Left lung (tissue), 4 donors: ENCODE measurements at regions not wholly inside any gene's neighbourhood (a gene's known extent, or its start where the extent isn't known, plus 50 kb on each side); places are given as distances from the start of the nearest gene placed in this dataset.
A peak's percentile ranks its signal among the peaks of the same experiment; 100 is the strongest.

Experiments used
- ATAC-seq: fragments of 200-7000 bp; cut with Tn5 transposase; one replicate; pipeline ENCODE4 v1.9.1; 2020; ENCODE audit warnings: moderate library complexity
- DNase-seq, 4 donors: peaks; one replicate each; pipeline ENCODE4 v3.0.0-alpha.2; 2013 to 2020
- H3K27ac ChIP-seq, 2 donors: fragments of 200-600 bp; sonication (generic) in 1 of 2; one replicate each; pipeline versions ENCODE4 v1.5.0 to v1.8.0; 2020 to 2021
- H3K27me3 ChIP-seq, 2 donors: fragments of 200-600 bp; sonication (generic) in 1 of 2; one replicate each; pipeline versions ENCODE4 v1.5.0 to v1.8.0; 2020 to 2021
- H3K36me3 ChIP-seq, 2 donors: fragments of 200-600 bp; sonication (generic) in 1 of 2; one replicate each; pipeline versions ENCODE4 v1.5.0 to v1.8.0; 2020 to 2021
- H3K4me1 ChIP-seq, 2 donors: fragments of 200-600 bp; one replicate each; pipeline ENCODE4 v1.8.0; 2021
- H3K4me3 ChIP-seq, 2 donors: fragments of 200-600 bp; sonication (generic) in 1 of 2; one replicate each; pipeline versions ENCODE4 v1.5.0 to v1.8.0; 2020 to 2021; ENCODE audit warnings: mild to moderate bottlenecking in 1 of 2
- H3K9me3 ChIP-seq, 2 donors: fragments of 200-600 bp; sonication (generic) in 1 of 2; one replicate each; pipeline versions ENCODE4 v1.5.0 to v1.8.0; 2020 to 2021
- CTCF ChIP-seq, 2 donors: fragments of 200-600 bp; sonication (generic) in 1 of 2; IDR thresholded peaks; one replicate each; pipeline versions ENCODE4 v1.5.0 to v1.8.0; 2021; ENCODE audit warnings: antibody characterized with exemption in 2 of 2
- intact Hi-C, 2 donors: fragments of 100-400 bp; cut with DNase I; formaldehyde crosslinking; loops; one replicate each; pipeline versions ENCODE4 v1.11.2 to v1.14.2; 2022
- donor health status: DM: no; HTN: yes; CAD: no.
- donor health status: DM: no; HTN: no; CAD: no.

DNA sequence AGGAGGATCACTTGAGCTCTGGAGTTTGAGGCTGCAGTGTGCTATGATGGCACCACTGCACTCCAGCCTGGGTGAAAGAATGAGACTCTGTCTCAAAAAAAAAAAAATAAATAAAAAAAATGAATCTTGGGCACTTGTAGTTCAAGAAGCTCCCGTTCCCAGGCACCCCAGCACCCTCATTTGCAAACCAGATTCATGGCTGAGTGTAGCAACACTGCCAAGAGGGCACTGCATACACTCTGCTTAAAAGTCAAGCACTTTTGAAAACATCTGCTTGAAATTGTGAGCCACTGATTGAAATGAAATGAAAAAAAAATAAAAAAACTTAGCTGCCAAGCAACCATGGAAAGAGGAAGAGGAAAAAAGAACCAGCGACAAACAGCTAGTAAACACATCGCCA lies 124.7 kb upstream of the SASH1 start:
- no peak overlapping the region for H3K4me3 ChIP-seq
- peak; percentile 81 for ATAC-seq
- TF ChIP-seq CTCF (IDR thresholded peaks at IDR 0.05): no peak
- no peak overlapping the region for H3K27ac ChIP-seq
- intact Hi-C loops: no loop called here
- H3K36me3 ChIP-seq: no peaks in the 10 kb centered on the region
- H3K4me1 ChIP-seq: no peaks in the 10 kb centered on the region
- no peak for DNase-seq
- no peaks in the 10 kb centered on the region for H3K27me3 ChIP-seq
- no peaks in the 10 kb centered on the region for H3K9me3 ChIP-seq

GRCh38 chr6:148218542-148219258 lies 123.9 kb upstream of the SASH1 start:
- intact Hi-C loops: no loop called here
- ATAC-seq: no peak

DNA sequence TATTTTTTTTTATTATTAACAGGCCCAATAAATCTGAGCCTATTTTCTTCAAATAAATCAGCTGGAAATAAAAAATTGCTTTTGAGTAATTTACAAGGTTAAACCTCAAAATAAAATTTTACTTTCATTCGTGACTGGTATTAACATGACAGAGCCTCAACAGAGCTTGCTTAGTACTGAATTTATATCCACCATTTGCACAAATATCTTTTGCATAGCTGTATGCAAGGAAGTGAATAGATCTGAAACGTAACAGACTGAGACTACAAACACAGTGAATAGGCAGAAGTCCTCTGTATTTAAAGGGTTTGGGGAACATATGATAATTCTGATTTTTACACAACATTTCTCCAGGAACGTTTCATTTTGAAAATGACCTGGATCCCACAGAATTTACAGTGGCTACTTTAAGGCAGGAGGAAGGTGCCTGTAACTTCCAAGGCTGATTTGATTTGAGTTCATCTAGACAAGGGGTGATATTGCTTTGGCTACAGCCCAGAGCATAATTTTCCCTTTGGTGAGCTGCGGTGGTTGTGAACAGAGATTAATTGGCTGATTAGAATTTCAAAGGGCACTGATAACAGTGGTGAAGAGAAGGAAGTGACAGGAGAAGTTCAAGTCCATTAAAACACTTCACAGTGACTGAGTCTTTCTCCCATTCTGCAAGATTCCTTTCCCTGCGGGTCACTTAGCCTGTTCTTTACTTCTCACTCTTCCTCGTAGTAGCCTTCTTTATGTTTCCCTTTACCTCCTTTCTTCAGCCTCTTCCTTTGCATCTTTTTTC lies 121.2 kb upstream of the SASH1 start:
- intact Hi-C loops: no loop called here
- H3K4me1 ChIP-seq: no peaks in the 10 kb centered on the region
- DNase-seq (no peak), ATAC-seq (no peak)
- no peaks in the 10 kb centered on the region for H3K36me3 ChIP-seq
- H3K27me3 ChIP-seq: no peaks in the 10 kb centered on the region
- TF ChIP-seq CTCF (IDR thresholded peaks at IDR 0.05): no peak
- H3K4me3 ChIP-seq: no peak overlapping the region
- no peaks in the 10 kb centered on the region for H3K9me3 ChIP-seq
- no peak overlapping the region for H3K27ac ChIP-seq

More at GRCh38 chr6:148218542-148219258, 123.9 kb upstream of the SASH1 start:
- no peaks in the 10 kb centered on the region for H3K9me3 ChIP-seq
- H3K4me1 ChIP-seq: no peaks in the 10 kb centered on the region
- H3K27ac ChIP-seq: no peak overlapping the region
- no peak for DNase-seq
- no peak overlapping the region for H3K4me3 ChIP-seq
- H3K36me3 ChIP-seq: no peaks in the 10 kb centered on the region
- H3K27me3 ChIP-seq: no peaks in the 10 kb centered on the region
- TF ChIP-seq CTCF (IDR thresholded peaks at IDR 0.05): no peak

DNA sequence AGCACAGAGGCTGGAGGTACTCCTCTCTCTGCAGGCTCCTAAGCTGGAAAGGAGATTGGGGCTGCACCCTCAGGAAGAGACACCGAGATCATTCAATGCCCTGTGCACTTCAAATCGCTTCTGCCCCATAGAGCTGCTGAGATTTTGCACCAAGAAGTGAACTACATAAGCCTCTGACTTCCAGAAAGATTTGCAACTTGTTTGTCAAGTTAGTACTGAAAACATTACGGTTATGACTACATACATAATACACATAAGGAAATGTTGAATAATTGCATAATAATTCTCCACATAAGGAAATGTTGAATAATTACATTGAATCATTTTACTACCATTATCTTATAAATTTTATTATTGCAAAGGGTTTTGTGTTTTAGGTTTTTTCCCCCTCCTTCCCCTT lies 120.3 kb upstream of the SASH1 start:
- no peaks in the 10 kb centered on the region for H3K9me3 ChIP-seq
- DNase-seq (no peak), ATAC-seq (no peak)
- H3K36me3 ChIP-seq: no peaks in the 10 kb centered on the region
- no peaks in the 10 kb centered on the region for H3K27me3 ChIP-seq
- H3K27ac ChIP-seq: no peak overlapping the region
- H3K4me3 ChIP-seq: no peak overlapping the region
- TF ChIP-seq CTCF (IDR thresholded peaks at IDR 0.05): no peak
- H3K4me1 ChIP-seq: no peaks in the 10 kb centered on the region
- intact Hi-C loops: no loop called here

- Histone ChIP-seq H3K27me3 (no peaks in the 10 kb centered on the region), H3K9me3 (no peaks in the 10 kb centered on the region), H3K36me3 (no peaks in the 10 kb centered on the region), H3K4me1 (no peaks in the 10 kb centered on the region), H3K27ac (no peak overlapping the region), H3K4me3 (no peak overlapping the region)
- TF ChIP-seq CTCF (IDR thresholded peaks at IDR 0.05): no peak
- DNase-seq: no peak
- no peak for ATAC-seq
- intact Hi-C loops: no loop called here
Observed at GRCh38 chr6:148222846-148223245, 119.8 kb upstream of the SASH1 start.
